ENCODE measurements at regions not wholly inside any gene's neighbourhood (a gene's known extent, or its start where the extent isn't known, plus 50 kb on each side); places are given as distances from the start of the nearest gene placed in this dataset.

DNA sequence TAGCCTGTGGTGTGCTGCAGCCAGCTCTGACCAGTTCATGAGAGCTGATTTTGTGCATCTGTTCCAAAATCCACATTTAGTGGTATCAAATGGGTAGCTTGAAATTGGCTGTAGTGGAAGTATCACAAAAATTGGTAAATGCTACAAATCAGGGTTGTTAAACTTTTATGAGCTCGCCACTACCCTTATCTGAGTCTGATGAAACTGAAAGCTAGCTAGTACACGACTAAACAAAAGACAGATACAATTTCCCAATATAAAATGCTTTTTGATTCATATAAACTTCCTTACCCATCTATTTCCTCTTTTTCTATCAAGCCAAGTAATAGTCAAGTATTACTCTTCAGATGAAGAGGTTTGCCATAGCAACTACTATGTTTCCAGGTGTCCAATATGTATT is 392.0 kb downstream of the TMEM161B start:
- H3K4me2 ChIP-seq = peak overlapping the region; percentile 47
- H2AFZ ChIP-seq (ENCODE audit: low read depth) = peak overlapping the region; percentile 82

DNA sequence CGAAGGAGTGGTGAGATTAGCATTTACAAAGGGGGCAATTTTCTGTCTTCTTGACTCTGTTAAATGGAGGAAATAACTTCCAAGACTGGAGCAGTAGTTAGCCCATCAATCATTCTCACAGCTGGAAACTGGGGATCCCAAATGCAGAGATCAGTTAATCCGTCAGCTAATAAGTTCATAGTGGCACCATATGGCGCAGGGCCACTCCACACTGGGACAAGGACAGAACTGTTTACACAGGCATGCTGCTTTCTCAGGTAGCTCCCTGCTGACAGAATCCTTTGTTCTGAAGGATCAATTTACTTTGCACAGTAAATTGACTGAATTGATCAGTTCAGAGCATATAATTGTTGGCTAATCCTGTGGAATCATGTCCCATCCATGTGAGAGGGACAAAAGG is 395.7 kb downstream of the TMEM161B start:
- Histone ChIP-seq H3K27me3 (ENCODE audit: insufficient read depth, low read depth) (no peaks in the 10 kb centered on the region), H2AFZ (ENCODE audit: low read depth) (no peak overlapping the region), H3K4me1 (ENCODE audit: low read depth, poor library complexity, severe bottlenecking) (peaks cover 6% of the 10 kb centered on the region), H4K20me1 (ENCODE audit: insufficient read depth) (no peaks in the 10 kb centered on the region), H3K4me2 (no peak overlapping the region), H3K9ac (no peak overlapping the region), H3K36me3 (ENCODE audit: insufficient read depth) (no peaks in the 10 kb centered on the region), H3K27ac (no peak overlapping the region), H3K4me3 (IDR thresholded peaks at IDR 0.05; ENCODE audit: insufficient read depth, low read depth, low read length) (no peak overlapping the region), H3K79me2 (ENCODE audit: insufficient read depth, low read depth) (no peaks in the 10 kb centered on the region)
- TF ChIP-seq, protein P1, sequence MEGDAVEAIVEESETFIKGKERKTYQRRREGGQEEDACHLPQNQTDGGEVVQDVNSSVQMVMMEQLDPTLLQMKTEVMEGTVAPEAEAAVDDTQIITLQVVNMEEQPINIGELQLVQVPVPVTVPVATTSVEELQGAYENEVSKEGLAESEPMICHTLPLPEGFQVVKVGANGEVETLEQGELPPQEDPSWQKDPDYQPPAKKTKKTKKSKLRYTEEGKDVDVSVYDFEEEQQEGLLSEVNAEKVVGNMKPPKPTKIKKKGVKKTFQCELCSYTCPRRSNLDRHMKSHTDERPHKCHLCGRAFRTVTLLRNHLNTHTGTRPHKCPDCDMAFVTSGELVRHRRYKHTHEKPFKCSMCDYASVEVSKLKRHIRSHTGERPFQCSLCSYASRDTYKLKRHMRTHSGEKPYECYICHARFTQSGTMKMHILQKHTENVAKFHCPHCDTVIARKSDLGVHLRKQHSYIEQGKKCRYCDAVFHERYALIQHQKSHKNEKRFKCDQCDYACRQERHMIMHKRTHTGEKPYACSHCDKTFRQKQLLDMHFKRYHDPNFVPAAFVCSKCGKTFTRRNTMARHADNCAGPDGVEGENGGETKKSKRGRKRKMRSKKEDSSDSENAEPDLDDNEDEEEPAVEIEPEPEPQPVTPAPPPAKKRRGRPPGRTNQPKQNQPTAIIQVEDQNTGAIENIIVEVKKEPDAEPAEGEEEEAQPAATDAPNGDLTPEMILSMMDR (conservative IDR thresholded peaks at IDR 0.05; ENCODE audit: low read depth, low read length) = no peak

More for the DNA sequence above, 392.0 kb downstream of the TMEM161B start:
- Histone ChIP-seq H3K27ac (no peak overlapping the region), H3K9ac (peak overlapping the region; percentile 18; the same call in 1 of the 2 replicates), H4K20me1 (ENCODE audit: insufficient read depth) (no peaks in the 10 kb centered on the region), H3K79me2 (ENCODE audit: insufficient read depth, low read depth) (no peaks in the 10 kb centered on the region), H3K4me1 (ENCODE audit: low read depth, poor library complexity, severe bottlenecking) (peaks cover 6% of the 10 kb centered on the region), H3K36me3 (ENCODE audit: insufficient read depth) (no peaks in the 10 kb centered on the region), H3K4me3 (IDR thresholded peaks at IDR 0.05; ENCODE audit: insufficient read depth, low read depth, low read length) (no peak overlapping the region), H3K27me3 (ENCODE audit: insufficient read depth, low read depth) (no peaks in the 10 kb centered on the region)
- TF ChIP-seq, protein P1 (conservative IDR thresholded peaks at IDR 0.05; ENCODE audit: low read depth, low read length) = no peak

- H3K27ac ChIP-seq = no peak overlapping the region
Observed at GRCh38 chr5:87868792-87869191, 399.9 kb downstream of the TMEM161B start.

DNA sequence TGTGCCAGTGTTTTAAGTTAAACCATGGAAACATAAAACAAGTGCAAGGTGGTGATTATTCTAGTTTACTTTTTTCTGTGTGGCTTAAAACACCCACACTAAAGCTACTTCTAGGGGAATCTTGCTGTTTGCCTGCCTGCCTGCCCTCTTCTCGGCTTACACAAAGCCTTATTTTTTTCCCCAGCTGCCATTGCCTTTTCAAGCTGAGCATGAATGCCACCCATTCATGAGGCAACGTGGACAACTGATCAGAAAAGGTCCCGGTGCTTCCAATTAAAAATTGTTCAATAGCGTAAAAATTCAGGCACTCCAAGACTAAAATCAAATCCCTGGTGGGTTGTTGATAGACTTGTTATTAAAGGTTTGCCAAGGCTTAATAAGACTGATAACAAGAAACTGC is 401.4 kb downstream of the TMEM161B start:
- no peaks in the 10 kb centered on the region for H3K4me1 ChIP-seq (ENCODE audit: low read depth, poor library complexity, severe bottlenecking)

More at GRCh38 chr5:87868792-87869191, 399.9 kb downstream of the TMEM161B start:
- TF ChIP-seq, protein P1 (conservative IDR thresholded peaks at IDR 0.05; ENCODE audit: low read depth, low read length) = no peak
- no peaks in the 10 kb centered on the region for H3K79me2 ChIP-seq (ENCODE audit: insufficient read depth, low read depth)
- H3K27me3 ChIP-seq (ENCODE audit: insufficient read depth, low read depth) = no peaks in the 10 kb centered on the region
- H3K4me2 ChIP-seq = no peak overlapping the region
- no peak overlapping the region for H3K4me3 ChIP-seq (IDR thresholded peaks at IDR 0.05; ENCODE audit: insufficient read depth, low read depth, low read length)
- H3K4me1 ChIP-seq (ENCODE audit: low read depth, poor library complexity, severe bottlenecking) = no peaks in the 10 kb centered on the region
- no peaks in the 10 kb centered on the region for H4K20me1 ChIP-seq (ENCODE audit: insufficient read depth)
- H3K36me3 ChIP-seq (ENCODE audit: insufficient read depth) = no peaks in the 10 kb centered on the region
- H3K9ac ChIP-seq = no peak overlapping the region
- H2AFZ ChIP-seq (ENCODE audit: low read depth) = no peak overlapping the region

More for the DNA sequence above, 401.4 kb downstream of the TMEM161B start:
- no peak overlapping the region for H3K4me2 ChIP-seq
- no peaks in the 10 kb centered on the region for H3K79me2 ChIP-seq (ENCODE audit: insufficient read depth, low read depth)
- H4K20me1 ChIP-seq (ENCODE audit: insufficient read depth) = no peaks in the 10 kb centered on the region
- H3K9ac ChIP-seq = no peak overlapping the region
- H2AFZ ChIP-seq (ENCODE audit: low read depth) = no peak overlapping the region
- H3K36me3 ChIP-seq (ENCODE audit: insufficient read depth) = no peaks in the 10 kb centered on the region
- no peak overlapping the region for H3K4me3 ChIP-seq (IDR thresholded peaks at IDR 0.05; ENCODE audit: insufficient read depth, low read depth, low read length)
- H3K27ac ChIP-seq = no peak overlapping the region
- TF ChIP-seq, protein P1 (conservative IDR thresholded peaks at IDR 0.05; ENCODE audit: low read depth, low read length) = no peak
- no peaks in the 10 kb centered on the region for H3K27me3 ChIP-seq (ENCODE audit: insufficient read depth, low read depth)
